Suprapubic skin (tissue), 4 donors: ENCODE measurements at regions not wholly inside any gene's neighbourhood (a gene's known extent, or its start where the extent isn't known, plus 50 kb on each side); places are given as distances from the start of the nearest gene placed in this dataset.

Experiments used
- CTCF ChIP-seq, 2 donors: fragments of 200-600 bp in 1 of 2; fragments of 450-650 bp in 1 of 2; sonication (generic) in 1 of 2; IDR thresholded peaks; one replicate each; pipeline ENCODE4 v1.5.1; 2016 to 2019; ENCODE audit warnings: antibody characterized with exemption in 2 of 2, mild to moderate bottlenecking in 1 of 2, moderate library complexity in 1 of 2
- POLR2A ChIP-seq, 2 donors: fragments of 450-650 bp; IDR thresholded peaks; one replicate each; pipeline ENCODE4 v1.6.1; 2017; ENCODE audit warnings: antibody characterized with exemption in 2 of 2, mild to moderate bottlenecking in 2 of 2, moderate library complexity in 2 of 2
- POLR2AphosphoS5 ChIP-seq, 3 donors: sonication (generic); formaldehyde crosslinking; IDR thresholded peaks; one replicate each; pipeline ENCODE4 v1.6.1; 2017; ENCODE audit warnings: antibody characterized with exemption in 3 of 3

- TF ChIP-seq CTCF (IDR thresholded peaks at IDR 0.05) (no peak), POLR2A (IDR thresholded peaks at IDR 0.05) (no peak), POLR2AphosphoS5 (IDR thresholded peaks at IDR 0.05) (no peak)
These were observed 850.0 kb upstream of the FBXO33 start for GRCh38 chr14:40282196-40282595.
